HG03575 (cell line): ENCODE measurements at regions not wholly inside any gene's neighbourhood (a gene's known extent, or its start where the extent isn't known, plus 50 kb on each side); places are given as distances from the start of the nearest gene placed in this dataset.

Source experiments
- ATAC-seq: cut with Tn5 transposase; IDR thresholded peaks from one replicate; pipeline ENCODE4 v1.9.1; 2021; ENCODE audit not compliant: unreplicated experiment, insufficient number of reproducible peaks, low FRiP score; ENCODE audit errors: extremely low read depth

DNA sequence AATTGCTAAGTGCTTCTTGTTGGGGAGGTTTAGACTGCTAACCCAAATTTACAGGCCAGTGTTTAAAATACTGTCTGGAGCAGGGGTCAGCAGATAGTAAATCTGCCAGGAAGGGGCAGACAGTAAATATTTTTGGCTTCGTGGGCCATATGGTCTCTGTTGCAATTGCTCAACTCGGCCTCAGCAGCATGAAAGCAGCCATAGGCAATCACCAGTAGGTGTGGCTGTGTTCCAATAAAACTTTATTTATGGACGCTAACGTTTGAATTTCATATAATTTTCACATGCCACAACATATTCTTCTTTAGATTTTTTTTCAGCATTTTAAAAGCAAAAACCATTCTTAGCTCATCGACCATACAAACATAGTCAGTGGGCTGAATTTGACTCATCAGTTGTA lies 172.7 kb downstream of the BRINP2 start:
- ATAC-seq: no peak

- ATAC-seq: no peak
These were observed 171.0 kb downstream of the BRINP2 start for GRCh38 chr1:177341773-177342172.

GRCh38 chr1:177340601-177341067 lies 169.9 kb downstream of the BRINP2 start:
- no peak for ATAC-seq

GRCh38 chr1:177338376-177338775 lies 167.6 kb downstream of the BRINP2 start:
- no peak for ATAC-seq

DNA sequence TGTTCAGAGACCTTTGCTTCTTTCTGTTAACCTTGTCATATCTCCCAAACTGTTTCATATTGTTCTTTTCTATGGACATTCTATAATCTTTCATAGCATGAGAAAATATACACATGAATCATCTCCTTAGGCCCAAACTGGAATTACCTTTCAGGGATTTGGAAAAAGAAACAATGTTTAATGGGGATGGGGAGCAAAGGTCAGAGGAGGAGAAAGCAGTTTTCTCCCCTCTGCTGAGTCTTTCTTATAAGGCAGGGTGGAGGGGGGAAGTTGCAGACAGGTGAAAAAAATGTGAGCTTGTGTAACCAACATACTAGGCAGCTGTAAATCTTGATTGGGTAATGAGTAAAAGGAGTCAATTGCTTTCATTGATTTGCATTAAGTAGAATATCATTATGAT lies 164.1 kb downstream of the BRINP2 start:
- ATAC-seq: no peak

- no peak for ATAC-seq
These were observed 163.3 kb downstream of the BRINP2 start for GRCh38 chr1:177333936-177334595.
